H9 (cell line): ENCODE measurements at regions not wholly inside any gene's neighbourhood (a gene's known extent, or its start where the extent isn't known, plus 50 kb on each side); places are given as distances from the start of the nearest gene placed in this dataset.

Experiments
- DNase-seq: peaks from one replicate; pipeline ENCODE4 v3.0.0-alpha.2; 2017
- H2AFZ ChIP-seq: one replicate; pipeline ENCODE4 v1.6.1; 2013; ENCODE audit warnings: mild to moderate bottlenecking, low read length, control low read depth, moderate library complexity
- H2AK5ac ChIP-seq: 2 replicates; pipeline ENCODE4 v1.6.1; 2013; ENCODE audit warnings: low read length, control low read depth, mixed read lengths; ENCODE audit not compliant: insufficient read length
- H2BK120ac ChIP-seq: one replicate; pipeline ENCODE4 v1.6.1; 2013; ENCODE audit warnings: low read depth, mild to moderate bottlenecking, low read length, control low read depth, inconsistent platforms; ENCODE audit not compliant: poor library complexity, severe bottlenecking
- H2BK12ac ChIP-seq: 2 replicates; pipeline ENCODE4 v1.6.1; 2013; ENCODE audit warnings: low read length, control low read depth, mixed read lengths, low read depth; ENCODE audit not compliant: insufficient read length
- H2BK15ac ChIP-seq: 2 replicates; pipeline ENCODE4 v1.6.1; 2013; ENCODE audit warnings: low read depth, low read length, control low read depth
- H2BK20ac ChIP-seq: one replicate; pipeline ENCODE4 v1.6.1; 2013; ENCODE audit warnings: low read depth, mild to moderate bottlenecking, low read length, control low read depth, inconsistent platforms; ENCODE audit not compliant: poor library complexity, severe bottlenecking
- H2BK5ac ChIP-seq: 2 replicates; pipeline ENCODE4 v1.6.1; 2013; ENCODE audit warnings: low read length, control low read depth, mixed read lengths; ENCODE audit not compliant: insufficient read length
- H3K14ac ChIP-seq: 2 replicates; pipeline ENCODE4 v1.6.1; 2013; ENCODE audit warnings: low read length, control low read depth; ENCODE audit not compliant: insufficient read depth
- H3K18ac ChIP-seq: 2 replicates; pipeline ENCODE4 v1.6.1; 2013; ENCODE audit warnings: low read depth, mild to moderate bottlenecking, mixed read lengths, low read length, control low read depth; ENCODE audit not compliant: insufficient read length
- H3K23ac ChIP-seq: 2 replicates; pipeline ENCODE4 v1.6.1; 2013; ENCODE audit warnings: low read length, control low read depth, mixed read lengths, low read depth; ENCODE audit not compliant: insufficient read length
- H3K23me2 ChIP-seq: 2 replicates; pipeline ENCODE4 v1.6.1; 2013; ENCODE audit warnings: low read depth, mild to moderate bottlenecking, mixed read lengths, low read length, control low read depth; ENCODE audit not compliant: insufficient read length, poor library complexity, severe bottlenecking
- H3K27ac ChIP-seq: 2 replicates; pipeline ENCODE4 v1.5.1; 2013; ENCODE audit warnings: low read length, control low read depth, mixed read lengths, low read depth; ENCODE audit not compliant: insufficient read length
- H3K27me3 ChIP-seq: 2 replicates; pipeline ENCODE4 v1.6.1; 2013; ENCODE audit warnings: low read length, control low read depth, inconsistent platforms; ENCODE audit not compliant: insufficient read depth
- H3K4ac ChIP-seq: 2 replicates; pipeline ENCODE4 v1.6.1; 2013; ENCODE audit warnings: low read depth, mild to moderate bottlenecking, control low read depth, inconsistent platforms, low read length, moderate library complexity
- H3K4me1 ChIP-seq: 2 replicates; pipeline ENCODE4 v1.6.1; 2013; ENCODE audit warnings: low read length, control low read depth, inconsistent platforms; ENCODE audit not compliant: insufficient read depth
- H3K4me2 ChIP-seq: 2 replicates; pipeline ENCODE4 v1.6.1; 2013; ENCODE audit warnings: low read length, control low read depth, mixed read lengths; ENCODE audit not compliant: insufficient read length, insufficient read depth
- H3K56ac ChIP-seq: 2 replicates; pipeline ENCODE4 v1.6.1; 2013; ENCODE audit warnings: low read depth, mild to moderate bottlenecking, mixed read lengths, low read length, control low read depth; ENCODE audit not compliant: insufficient read length
- H3K79me1 ChIP-seq: 2 replicates; pipeline ENCODE4 v1.6.1; 2013; ENCODE audit warnings: low read depth, mild to moderate bottlenecking, moderate library complexity, low read length, control low read depth, inconsistent platforms; ENCODE audit not compliant: insufficient read depth, poor library complexity, severe bottlenecking
- H3K79me2 ChIP-seq: 2 replicates; pipeline ENCODE4 v1.6.1; 2013; ENCODE audit warnings: low read length, control low read depth, inconsistent platforms; ENCODE audit not compliant: insufficient read depth
- H3K9ac ChIP-seq: 2 replicates; pipeline ENCODE4 v1.6.1; 2013; ENCODE audit warnings: low read length, control low read depth, mixed read lengths; ENCODE audit not compliant: insufficient read length; ENCODE audit errors: extremely low read depth
- H3K9me3 ChIP-seq: one replicate; pipeline ENCODE4 v1.6.1; 2013; ENCODE audit warnings: low read depth, low read length, inconsistent platforms; ENCODE audit not compliant: control insufficient read depth
- H3T11ph ChIP-seq: one replicate; pipeline ENCODE4 v1.6.1; 2013; ENCODE audit warnings: mild to moderate bottlenecking, low read length, control low read depth, inconsistent platforms
- H4K20me1 ChIP-seq: one replicate; pipeline ENCODE4 v1.6.1; 2013; ENCODE audit not compliant: control insufficient read depth, insufficient read length, insufficient read depth
- H4K5ac ChIP-seq: 2 replicates; pipeline ENCODE4 v1.6.1; 2013; ENCODE audit warnings: low read depth, mild to moderate bottlenecking, mixed read lengths, low read length, control low read depth; ENCODE audit not compliant: insufficient read length
- H4K8ac ChIP-seq: replicated peaks from 2 replicates; pipeline ENCODE4 v1.6.1; 2013; ENCODE audit warnings: low read length, control low read depth, mixed read lengths, low read depth; ENCODE audit not compliant: insufficient read length
- H4K91ac ChIP-seq: 2 replicates; pipeline ENCODE4 v1.6.1; 2013; ENCODE audit warnings: low read depth, mild to moderate bottlenecking, moderate library complexity, mixed read lengths, low read length, control low read depth; ENCODE audit not compliant: insufficient read length
- H3K27ac Mint-ChIP-seq, 3 experiments: 2 replicates in 2 of 3; 3 replicates in 1 of 3; pipeline ENCODE4 v1.8.0; 2020 to 2021; ENCODE audit warnings: mixed read lengths in 3 of 3, mild to moderate bottlenecking in 1 of 3, moderate library complexity in 1 of 3
- H3K27me3 Mint-ChIP-seq: 2 replicates; pipeline ENCODE4 v1.8.0; 2021; ENCODE audit warnings: low read depth, mild to moderate bottlenecking, moderate library complexity, mixed read lengths
- H3K36me3 Mint-ChIP-seq, 3 experiments: 2 replicates in 2 of 3; 3 replicates in 1 of 3; pipeline ENCODE4 v1.8.0; 2020 to 2021; ENCODE audit warnings: low read depth in 3 of 3, mixed read lengths in 3 of 3; ENCODE audit not compliant: insufficient read depth in 1 of 3
- H3K4me1 Mint-ChIP-seq, 2 experiments: 2 replicates each; pipeline ENCODE4 v1.8.0; 2020; ENCODE audit warnings: mixed read lengths in 2 of 2
- H3K4me3 Mint-ChIP-seq, 2 experiments: 2 replicates in 1 of 2; 3 replicates in 1 of 2; pipeline ENCODE4 v1.8.0; 2020 to 2021; ENCODE audit warnings: mild to moderate bottlenecking in 2 of 2, mixed read lengths in 2 of 2, moderate library complexity in 1 of 2
- H3K9me3 Mint-ChIP-seq, 2 experiments: 2 replicates in 1 of 2; 3 replicates in 1 of 2; pipeline ENCODE4 v1.8.0; 2020; ENCODE audit warnings: mild to moderate bottlenecking in 2 of 2, mixed read lengths in 2 of 2, moderate library complexity in 1 of 2
- WGBS: extraction: QIAGEN DNeasy Blood & Tissue Kit; methylation state at CpG from one replicate; pipeline ENCODE4 v1.1.7; 2013; ENCODE audit warnings: missing lambda C conversion rate, low lambda C conversion rate, mixed read lengths; ENCODE audit not compliant: insufficient read length; ENCODE audit errors: extremely low coverage; 5-methylcytosine and 5-hydroxymethylcytosine counted together
- TF ChIP-seq, protein P1 (sequence below): fragments of 200-600 bp; sonication (generic); conservative IDR thresholded peaks from 3 replicates; pipeline ENCODE4 v1.8.0; 2021; ENCODE audit warnings: antibody characterized with exemption, mild to moderate bottlenecking

DNA sequence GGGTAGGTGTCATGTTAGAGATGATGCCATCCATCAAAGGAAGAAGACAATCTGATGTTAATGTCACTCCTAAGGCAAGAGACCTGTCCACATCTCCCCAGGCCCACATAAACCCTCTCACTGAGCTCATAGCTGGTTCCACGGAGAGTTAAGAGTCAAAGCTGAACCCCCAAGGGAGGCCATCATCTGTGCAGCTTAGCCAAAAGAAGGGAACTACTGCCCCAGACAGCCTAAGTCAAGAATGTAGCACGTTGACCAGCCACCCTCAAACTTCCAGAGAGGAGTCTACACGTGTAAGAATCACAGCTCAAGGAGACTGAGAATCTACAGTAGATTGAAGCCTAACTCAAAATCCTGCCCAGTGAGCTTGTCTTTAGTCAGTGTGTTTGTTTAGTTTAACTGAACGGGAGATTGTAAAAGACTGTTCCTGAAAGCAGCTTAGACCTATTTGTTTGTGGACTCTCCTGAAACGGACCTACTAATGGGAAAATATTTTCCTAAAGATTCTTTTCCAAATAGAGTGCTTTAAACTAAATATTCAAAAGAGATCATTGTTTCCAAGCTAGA is 192.7 kb upstream of the NFE2L3 start:
- peaks cover 7 to 16% (median 7%) of the 10 kb centered on the region in 3 experiments for H3K36me3 Mint-ChIP-seq
- Histone ChIP-seq H3K4ac (no peak overlapping the region), H3K79me1 (no peaks in the 10 kb centered on the region), H2BK15ac (no peak overlapping the region), H3K14ac (no peak overlapping the region), H3K9ac (no peak overlapping the region), H3K18ac (no peak overlapping the region), H3K4me1 (no peaks in the 10 kb centered on the region), H2BK12ac (no peak overlapping the region), H3K23me2 (no peaks in the 10 kb centered on the region), H2BK20ac (no peak overlapping the region), H2BK5ac (no peak overlapping the region), H2BK120ac (no peak overlapping the region), H2AK5ac (no peak overlapping the region), H4K91ac (no peak overlapping the region), H3K4me2 (no peak overlapping the region), H4K5ac (no peak overlapping the region), H3K23ac (no peak overlapping the region), H3K9me3 (no peaks in the 10 kb centered on the region), H3K56ac (no peak overlapping the region), H3K27me3 (no peaks in the 10 kb centered on the region), H3K27ac (no peak overlapping the region), H2AFZ (no peak overlapping the region), H4K8ac (no peak overlapping the region), H3K79me2 (no peaks in the 10 kb centered on the region), H3T11ph (no peak overlapping the region), H4K20me1 (peaks cover 2% of the 10 kb centered on the region)
- peak overlapping the region in 1 of 3 experiments; percentile 31; a peak in 1 of 7 replicates for H3K27ac Mint-ChIP-seq
- peaks cover 11 to 23% of the 10 kb centered on the region in 2 experiments for H3K4me1 Mint-ChIP-seq
- no CpG with 5 or more reads among the region's 5 CpGs for WGBS
- no peak for DNase-seq
- no peaks in the 10 kb centered on the region; the same call in none of the 2 replicates for H3K27me3 Mint-ChIP-seq
- H3K4me3 Mint-ChIP-seq, result no peak overlapping the region
- TF ChIP-seq, protein P1, sequence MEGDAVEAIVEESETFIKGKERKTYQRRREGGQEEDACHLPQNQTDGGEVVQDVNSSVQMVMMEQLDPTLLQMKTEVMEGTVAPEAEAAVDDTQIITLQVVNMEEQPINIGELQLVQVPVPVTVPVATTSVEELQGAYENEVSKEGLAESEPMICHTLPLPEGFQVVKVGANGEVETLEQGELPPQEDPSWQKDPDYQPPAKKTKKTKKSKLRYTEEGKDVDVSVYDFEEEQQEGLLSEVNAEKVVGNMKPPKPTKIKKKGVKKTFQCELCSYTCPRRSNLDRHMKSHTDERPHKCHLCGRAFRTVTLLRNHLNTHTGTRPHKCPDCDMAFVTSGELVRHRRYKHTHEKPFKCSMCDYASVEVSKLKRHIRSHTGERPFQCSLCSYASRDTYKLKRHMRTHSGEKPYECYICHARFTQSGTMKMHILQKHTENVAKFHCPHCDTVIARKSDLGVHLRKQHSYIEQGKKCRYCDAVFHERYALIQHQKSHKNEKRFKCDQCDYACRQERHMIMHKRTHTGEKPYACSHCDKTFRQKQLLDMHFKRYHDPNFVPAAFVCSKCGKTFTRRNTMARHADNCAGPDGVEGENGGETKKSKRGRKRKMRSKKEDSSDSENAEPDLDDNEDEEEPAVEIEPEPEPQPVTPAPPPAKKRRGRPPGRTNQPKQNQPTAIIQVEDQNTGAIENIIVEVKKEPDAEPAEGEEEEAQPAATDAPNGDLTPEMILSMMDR, result no peak
- H3K9me3 Mint-ChIP-seq, result peaks cover 9 to 13% of the 10 kb centered on the region in 2 experiments
